Stomach (tissue), 4 donors: ENCODE measurements at regions not wholly inside any gene's neighbourhood (a gene's known extent, or its start where the extent isn't known, plus 50 kb on each side); places are given as distances from the start of the nearest gene placed in this dataset.

ENCODE experiments used
- EP300 ChIP-seq: sonication (generic); formaldehyde crosslinking; IDR thresholded peaks from one replicate; pipeline ENCODE4 v1.6.1; 2017; ENCODE audit warnings: antibody characterized with exemption
- POLR2A ChIP-seq, 4 donors: fragments of 450-650 bp; IDR thresholded peaks; one replicate each; pipeline ENCODE4 v1.6.1; 2016; ENCODE audit warnings: antibody characterized with exemption in 4 of 4, control low read depth in 2 of 4, mild to moderate bottlenecking in 1 of 4, moderate library complexity in 1 of 4
- POLR2AphosphoS5 ChIP-seq, 3 donors: sonication (generic); formaldehyde crosslinking; IDR thresholded peaks; one replicate each; pipeline ENCODE4 v1.6.1; 2016; ENCODE audit warnings: antibody characterized with exemption in 3 of 3
- TF ChIP-seq, protein P1 (sequence below), 7 experiments: fragments of 450-650 bp in 4 of 7; fragments of 200-600 bp in 3 of 7; sonication (generic) in 3 of 7; IDR thresholded peaks; one replicate each; pipeline ENCODE4 v1.5.1; 2016 to 2019; ENCODE audit warnings: antibody characterized with exemption in 7 of 7, control low read depth in 2 of 7, mild to moderate bottlenecking in 1 of 7

GRCh38 chr3:65284546-65284945 is 596.7 kb upstream of the ADAMTS9 start:
- TF ChIP-seq POLR2AphosphoS5 (IDR thresholded peaks at IDR 0.05) (no peak), EP300 (no peak), POLR2A (IDR thresholded peaks at IDR 0.05) (no peak)
- TF ChIP-seq, protein P1, sequence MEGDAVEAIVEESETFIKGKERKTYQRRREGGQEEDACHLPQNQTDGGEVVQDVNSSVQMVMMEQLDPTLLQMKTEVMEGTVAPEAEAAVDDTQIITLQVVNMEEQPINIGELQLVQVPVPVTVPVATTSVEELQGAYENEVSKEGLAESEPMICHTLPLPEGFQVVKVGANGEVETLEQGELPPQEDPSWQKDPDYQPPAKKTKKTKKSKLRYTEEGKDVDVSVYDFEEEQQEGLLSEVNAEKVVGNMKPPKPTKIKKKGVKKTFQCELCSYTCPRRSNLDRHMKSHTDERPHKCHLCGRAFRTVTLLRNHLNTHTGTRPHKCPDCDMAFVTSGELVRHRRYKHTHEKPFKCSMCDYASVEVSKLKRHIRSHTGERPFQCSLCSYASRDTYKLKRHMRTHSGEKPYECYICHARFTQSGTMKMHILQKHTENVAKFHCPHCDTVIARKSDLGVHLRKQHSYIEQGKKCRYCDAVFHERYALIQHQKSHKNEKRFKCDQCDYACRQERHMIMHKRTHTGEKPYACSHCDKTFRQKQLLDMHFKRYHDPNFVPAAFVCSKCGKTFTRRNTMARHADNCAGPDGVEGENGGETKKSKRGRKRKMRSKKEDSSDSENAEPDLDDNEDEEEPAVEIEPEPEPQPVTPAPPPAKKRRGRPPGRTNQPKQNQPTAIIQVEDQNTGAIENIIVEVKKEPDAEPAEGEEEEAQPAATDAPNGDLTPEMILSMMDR (IDR thresholded peaks at IDR 0.05), result no peak
